ENCODE measurements at regions not wholly inside any gene's neighbourhood (a gene's known extent, or its start where the extent isn't known, plus 50 kb on each side); places are given as distances from the start of the nearest gene placed in this dataset.
"Not testable (repeated sequence)": the region's sequence is repeated elsewhere in the genome, so short reads cannot be mapped to it uniquely, and the experiment has no call there.

DNA sequence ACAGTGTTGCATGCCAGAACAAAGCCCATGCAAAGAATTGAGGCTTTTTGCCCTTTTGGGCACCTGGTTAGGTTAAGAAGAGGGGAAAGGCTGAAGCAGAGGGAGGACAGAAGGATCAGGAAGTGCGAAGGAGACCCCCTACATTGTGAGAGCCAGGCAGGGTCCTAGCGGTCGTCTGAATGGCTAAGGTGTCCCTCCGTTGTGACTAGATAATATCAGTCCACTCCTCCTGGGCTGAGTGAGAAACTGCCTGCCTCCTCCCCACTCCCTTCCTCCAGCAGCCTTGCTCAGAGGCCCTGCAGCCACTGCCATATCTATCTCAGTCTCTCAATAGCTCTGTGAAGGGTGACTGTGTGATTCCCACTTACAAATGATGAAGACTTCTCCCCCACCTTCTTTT is 75.1 kb downstream of the WSB1 start:
- TF ChIP-seq CREB5 (CRISPR knock-in tag; IDR thresholded peaks at IDR 0.05; ENCODE audit: low read depth) (no peak), ZNF8 (CRISPR knock-in tag; IDR thresholded peaks at IDR 0.05) (no peak), CSDC2 (CRISPR knock-in tag; IDR thresholded peaks at IDR 0.05) (no peak), ARNTL (CRISPR knock-in tag; IDR thresholded peaks at IDR 0.05; ENCODE audit: borderline replicate concordance, low read depth) (no peak)
- ATAC-seq: no peak

DNA sequence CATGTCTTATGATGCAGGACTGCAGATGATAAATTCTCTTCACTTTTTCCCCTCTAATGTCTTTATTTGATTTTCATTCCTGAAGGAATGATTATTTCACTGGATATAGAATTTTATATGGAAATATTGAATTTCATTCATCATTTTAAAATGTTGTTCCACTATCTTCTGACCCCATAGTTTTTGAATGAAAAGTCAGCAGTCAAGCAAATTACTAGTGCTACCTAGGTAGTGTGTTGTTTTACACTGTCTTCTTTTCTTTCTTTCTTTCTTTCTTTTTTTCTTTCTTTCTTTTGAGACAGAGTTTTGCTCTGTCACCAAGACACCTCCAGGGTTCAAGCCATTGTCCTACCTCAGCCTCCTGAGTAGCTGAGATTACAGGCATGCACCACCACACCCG is 76.9 kb downstream of the WSB1 start:
- TF ChIP-seq ZNF565 (CRISPR knock-in tag; conservative IDR thresholded peaks at IDR 0.05; ENCODE audit: low read depth): no peak
- TF ChIP-seq SNAI2 (CRISPR knock-in tag; IDR thresholded peaks at IDR 0.05): no peak
- no peak for TF ChIP-seq TSHZ2 (CRISPR knock-in tag; IDR thresholded peaks at IDR 0.05)
- no peak for TF ChIP-seq TOX (CRISPR knock-in tag; IDR thresholded peaks at IDR 0.05; ENCODE audit: borderline replicate concordance)
- TF ChIP-seq PATZ1 (CRISPR knock-in tag; IDR thresholded peaks at IDR 0.05; ENCODE audit: borderline replicate concordance): no peak
- TF ChIP-seq POU6F1 (CRISPR knock-in tag; IDR thresholded peaks at IDR 0.05; ENCODE audit: borderline replicate concordance, low read depth): no peak
- TF ChIP-seq CSRNP3 (CRISPR knock-in tag; IDR thresholded peaks at IDR 0.05): no peak
- TF ChIP-seq ESRRG (CRISPR knock-in tag; IDR thresholded peaks at IDR 0.05): no peak
- no peak for TF ChIP-seq OSR1 (CRISPR knock-in tag; IDR thresholded peaks at IDR 0.05)
- TF ChIP-seq RARB (CRISPR knock-in tag; IDR thresholded peaks at IDR 0.05): no peak
- no peak for TF ChIP-seq CREB5 (CRISPR knock-in tag; IDR thresholded peaks at IDR 0.05; ENCODE audit: low read depth)
- TF ChIP-seq ARNTL (CRISPR knock-in tag; IDR thresholded peaks at IDR 0.05; ENCODE audit: borderline replicate concordance, low read depth): no peak
- TF ChIP-seq GLIS3 (CRISPR knock-in tag; IDR thresholded peaks at IDR 0.05): no peak
- no peak for TF ChIP-seq ZFP3 (CRISPR knock-in tag; IDR thresholded peaks at IDR 0.05)
- TF ChIP-seq PPARA (CRISPR knock-in tag; IDR thresholded peaks at IDR 0.05; ENCODE audit: borderline replicate concordance): no peak
- TF ChIP-seq ZNF8 (CRISPR knock-in tag; IDR thresholded peaks at IDR 0.05): no peak
- TF ChIP-seq CSDC2 (CRISPR knock-in tag; IDR thresholded peaks at IDR 0.05): no peak

GRCh38 chr17:27373695-27374094 is 79.8 kb downstream of the WSB1 start:
- not testable (repeated sequence) for ATAC-seq

More for the DNA sequence above, 76.9 kb downstream of the WSB1 start:
- ATAC-seq: no peak
